Activated CD4-positive, alpha-beta memory T cell treated with anti-CD3 and anti-CD28 coated beads for 36 hours (primary cell): ENCODE measurements at regions not wholly inside any gene's neighbourhood (a gene's known extent, or its start where the extent isn't known, plus 50 kb on each side); places are given as distances from the start of the nearest gene placed in this dataset.

Source experiments
- CTCF ChIA-PET: fragments of 350-600 bp; sonication (Branson Sonifier 250); formaldehyde crosslinking; loops from one replicate; lab custom pipeline; 2021; ENCODE audit warnings: antibody characterized with exemption, inconsistent platforms; lab: Charles Lee
- POLR2A ChIA-PET: fragments of 350-600 bp; sonication (Branson Sonifier 250); formaldehyde crosslinking; loops from one replicate; lab custom pipeline; 2021; ENCODE audit warnings: antibody characterized with exemption; lab: Charles Lee
- DNase-seq: peaks from one replicate; pipeline ENCODE4 v3.0.0-alpha.2; 2020
- H3K27ac Mint-ChIP-seq: one replicate; pipeline ENCODE4 v1.8.0; 2021; ENCODE audit warnings: mixed read lengths
- H3K27me3 Mint-ChIP-seq: one replicate; pipeline ENCODE4 v1.8.0; 2021; ENCODE audit warnings: mixed read lengths
- H3K36me3 Mint-ChIP-seq: one replicate; pipeline ENCODE4 v1.8.0; 2021; ENCODE audit warnings: mixed read lengths
- H3K4me1 Mint-ChIP-seq: one replicate; pipeline ENCODE4 v1.8.0; 2021; ENCODE audit warnings: low read depth, mixed read lengths
- H3K4me3 Mint-ChIP-seq: one replicate; pipeline ENCODE4 v1.8.0; 2021; ENCODE audit warnings: mild to moderate bottlenecking, mixed read lengths
- H3K9me3 Mint-ChIP-seq: one replicate; pipeline ENCODE4 v1.8.0; 2021; ENCODE audit warnings: mixed read lengths
- intact Hi-C: fragments of 100-400 bp; cut with micrococcal nuclease; formaldehyde crosslinking; loops from one replicate; pipeline ENCODE4 v1.15.1; 2023

DNA sequence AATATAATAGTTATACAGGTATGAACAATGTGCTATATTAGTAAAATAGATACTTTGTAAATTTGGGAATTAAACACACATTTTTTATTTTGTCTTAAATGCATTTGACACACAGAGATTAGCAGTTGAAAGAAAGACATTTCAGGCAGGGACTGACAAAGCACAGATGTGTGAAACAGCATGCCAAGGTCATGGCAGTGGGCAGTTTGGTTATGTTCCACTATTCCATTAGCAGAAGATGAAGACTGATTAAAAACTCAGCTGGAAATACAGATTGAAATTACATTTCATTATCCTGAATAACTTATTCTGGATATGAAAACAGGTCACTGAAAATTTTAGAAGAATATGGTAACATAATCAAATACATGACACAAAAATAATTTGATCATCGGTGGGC is 669.8 kb upstream of the LRFN5 start:
- Mint-ChIP-seq H3K9me3 (peaks cover 2% of the 10 kb centered on the region), H3K36me3 (no peaks in the 10 kb centered on the region), H3K27me3 (no peaks in the 10 kb centered on the region), H3K4me3 (no peak overlapping the region), H3K4me1 (no peaks in the 10 kb centered on the region), H3K27ac (no peak overlapping the region)
- no peak for DNase-seq
- CTCF ChIA-PET, result no interaction called here
- POLR2A ChIA-PET, result no interaction called here
- intact Hi-C loops, result no loop called here

GRCh38 chr14:40920380-40920779 is 686.3 kb upstream of the LRFN5 start:
- ChIA-PET POLR2A (no interaction called here), CTCF (no interaction called here)
- Mint-ChIP-seq H3K27ac (no peak overlapping the region), H3K27me3 (no peaks in the 10 kb centered on the region), H3K4me3 (no peak overlapping the region), H3K4me1 (no peaks in the 10 kb centered on the region), H3K36me3 (no peaks in the 10 kb centered on the region), H3K9me3 (no peaks in the 10 kb centered on the region)
- intact Hi-C loops, result no loop called here
- no peak for DNase-seq

- ChIA-PET CTCF (no interaction called here), POLR2A (no interaction called here)
- intact Hi-C loops, result no loop called here
- H3K36me3 Mint-ChIP-seq, result no peaks in the 10 kb centered on the region
- no peak for DNase-seq
- no peak overlapping the region for H3K27ac Mint-ChIP-seq
- no peaks in the 10 kb centered on the region for H3K4me1 Mint-ChIP-seq
- H3K9me3 Mint-ChIP-seq, result no peaks in the 10 kb centered on the region
- no peak overlapping the region for H3K4me3 Mint-ChIP-seq
- no peaks in the 10 kb centered on the region for H3K27me3 Mint-ChIP-seq
Measured at GRCh38 chr14:40911141-40911540, 695.5 kb upstream of the LRFN5 start.

DNA sequence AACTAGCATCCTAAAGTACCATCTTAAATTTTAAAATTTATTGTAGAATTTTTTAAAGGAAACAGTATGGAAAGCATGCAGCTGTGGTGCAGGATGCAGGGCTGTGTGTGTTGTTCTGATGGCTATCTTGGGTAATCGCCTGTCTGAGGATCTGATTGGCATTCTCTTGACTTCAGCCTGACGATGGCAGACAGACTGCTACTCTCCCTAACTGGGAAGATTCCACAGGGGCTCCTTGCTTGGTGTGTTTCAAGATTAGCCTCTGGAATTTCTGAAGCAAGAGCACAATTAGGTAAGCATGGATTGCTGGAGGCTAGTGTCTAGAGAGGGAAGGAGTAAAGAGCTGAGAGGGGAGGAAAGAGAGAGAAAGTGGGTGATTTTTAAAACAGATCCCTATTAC is 696.8 kb upstream of the LRFN5 start:
- no peaks in the 10 kb centered on the region for H3K27me3 Mint-ChIP-seq
- H3K9me3 Mint-ChIP-seq, result no peaks in the 10 kb centered on the region
- POLR2A ChIA-PET, result no interaction called here
- DNase-seq, result no peak
- no peak overlapping the region for H3K27ac Mint-ChIP-seq
- H3K36me3 Mint-ChIP-seq, result no peaks in the 10 kb centered on the region
- intact Hi-C loops, result no loop called here
- H3K4me1 Mint-ChIP-seq, result no peaks in the 10 kb centered on the region
- CTCF ChIA-PET, result no interaction called here
- H3K4me3 Mint-ChIP-seq, result no peak overlapping the region

- Mint-ChIP-seq H3K36me3 (no peaks in the 10 kb centered on the region), H3K27ac (no peak overlapping the region), H3K4me1 (no peaks in the 10 kb centered on the region), H3K4me3 (no peak overlapping the region), H3K27me3 (no peaks in the 10 kb centered on the region), H3K9me3 (peaks cover 8% of the 10 kb centered on the region)
- ChIA-PET POLR2A (no interaction called here), CTCF (interaction anchor here (1.4 kb wide), 1 partner anchor 8 kb away, joined by 3 read pairs; no protein-coding TSS in a partner anchor)
- DNase-seq, result no peak
- intact Hi-C loops, result no loop called here
Measured at GRCh38 chr14:40903709-40904108, 703.0 kb upstream of the LRFN5 start.

GRCh38 chr14:40899435-40899834 is 707.2 kb upstream of the LRFN5 start:
- Mint-ChIP-seq H3K36me3 (no peaks in the 10 kb centered on the region), H3K4me1 (no peaks in the 10 kb centered on the region), H3K27me3 (no peaks in the 10 kb centered on the region), H3K9me3 (peaks cover 13% of the 10 kb centered on the region), H3K4me3 (no peak overlapping the region), H3K27ac (no peak overlapping the region)
- DNase-seq, result no peak
- ChIA-PET POLR2A (no interaction called here), CTCF (no interaction called here)
- intact Hi-C loops, result no loop called here

DNA sequence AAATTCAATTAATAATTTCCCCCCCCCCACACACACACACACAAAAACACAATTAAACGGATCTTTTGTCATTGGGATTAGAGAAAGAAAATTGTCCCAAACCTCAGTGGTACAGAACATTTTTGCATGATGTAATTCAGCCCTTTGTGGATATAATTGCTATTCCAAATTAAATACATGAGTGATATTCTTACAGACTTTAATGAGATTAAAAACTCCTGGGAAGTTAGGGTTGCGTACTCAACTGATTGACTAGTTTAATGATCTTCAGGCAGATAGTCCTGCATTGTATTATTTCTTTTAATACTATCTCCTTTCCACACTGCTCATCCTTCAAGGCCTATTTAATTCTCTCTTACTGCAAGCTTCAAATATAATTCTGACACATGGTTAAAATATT is 711.8 kb upstream of the LRFN5 start:
- Mint-ChIP-seq H3K27ac (no peak overlapping the region), H3K4me3 (no peak overlapping the region), H3K4me1 (no peaks in the 10 kb centered on the region), H3K9me3 (peaks cover 10% of the 10 kb centered on the region), H3K36me3 (no peaks in the 10 kb centered on the region), H3K27me3 (no peaks in the 10 kb centered on the region)
- ChIA-PET CTCF (no interaction called here), POLR2A (no interaction called here)
- intact Hi-C loops, result no loop called here
- DNase-seq, result no peak

DNA sequence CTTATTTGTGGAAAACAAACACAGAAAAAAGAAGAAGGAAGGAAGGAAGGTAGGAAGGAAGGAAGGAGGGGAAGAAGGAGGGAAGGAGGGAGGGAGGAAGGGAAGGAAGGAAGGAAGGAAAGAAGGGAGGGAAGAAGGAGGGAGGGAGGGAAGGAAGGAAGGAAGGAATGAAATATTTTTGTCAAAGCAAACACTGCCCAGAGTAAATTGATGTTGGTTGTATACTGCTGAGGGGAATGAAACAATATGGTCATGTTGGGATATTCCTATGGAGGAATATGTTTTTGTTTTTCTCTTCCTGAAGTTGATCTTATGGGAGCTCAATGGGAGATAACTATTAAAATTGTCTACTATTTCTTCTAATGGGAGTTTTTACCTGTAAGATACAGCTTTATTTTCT is 717.5 kb upstream of the LRFN5 start:
- Mint-ChIP-seq H3K9me3 (no peaks in the 10 kb centered on the region), H3K36me3 (no peaks in the 10 kb centered on the region), H3K4me3 (no peak overlapping the region), H3K27ac (no peak overlapping the region), H3K4me1 (no peaks in the 10 kb centered on the region), H3K27me3 (no peaks in the 10 kb centered on the region)
- POLR2A ChIA-PET, result no interaction called here
- intact Hi-C loops, result no loop called here
- DNase-seq, result no peak
- CTCF ChIA-PET, result no interaction called here

DNA sequence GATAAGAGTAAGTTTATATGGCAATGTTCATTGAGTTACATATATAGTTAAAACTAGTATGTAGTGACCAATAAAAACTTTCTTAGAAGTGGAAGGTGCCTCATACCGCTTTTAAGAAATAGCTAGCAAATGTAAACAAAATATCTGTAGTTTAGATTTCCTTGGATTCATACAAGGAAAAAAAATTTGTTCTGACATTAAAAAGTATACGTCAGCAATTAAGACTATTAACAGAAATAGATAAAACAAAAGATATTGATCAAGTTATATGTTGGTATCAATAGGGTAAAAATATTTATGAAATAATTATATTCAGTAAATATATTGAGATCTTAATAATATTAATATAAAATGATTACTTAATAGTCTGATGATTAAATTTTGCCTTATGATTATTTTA is 718.8 kb upstream of the LRFN5 start:
- Mint-ChIP-seq H3K4me3 (no peak overlapping the region), H3K36me3 (no peaks in the 10 kb centered on the region), H3K27me3 (no peaks in the 10 kb centered on the region), H3K9me3 (no peaks in the 10 kb centered on the region), H3K4me1 (no peaks in the 10 kb centered on the region), H3K27ac (no peak overlapping the region)
- intact Hi-C loops, result no loop called here
- DNase-seq, result no peak
- ChIA-PET CTCF (no interaction called here), POLR2A (no interaction called here)

- Mint-ChIP-seq H3K36me3 (no peaks in the 10 kb centered on the region), H3K27me3 (no peaks in the 10 kb centered on the region)
Measured at GRCh38 chr14:40870252-40870651, 736.4 kb upstream of the LRFN5 start.

DNA sequence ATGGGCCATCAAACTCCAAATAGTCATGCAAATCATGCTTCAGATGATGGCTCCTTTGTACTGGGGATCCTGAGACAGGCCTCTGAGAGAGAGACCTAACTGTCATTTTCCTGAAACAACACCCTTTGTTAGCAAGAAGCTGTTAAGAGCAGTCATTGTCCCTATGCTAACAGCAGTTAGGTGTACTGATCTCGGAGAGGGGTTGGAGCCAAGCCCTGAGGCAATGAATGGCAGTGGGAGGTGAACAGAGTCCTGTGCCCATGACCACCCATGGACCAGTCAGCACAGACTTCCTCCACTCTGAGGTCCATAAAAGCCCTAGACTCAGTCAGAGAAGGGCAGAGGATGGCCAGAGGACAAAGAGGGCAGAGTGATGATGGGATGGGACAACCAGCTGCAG is 747.6 kb upstream of the LRFN5 start:
- no peak overlapping the region for H3K27ac Mint-ChIP-seq
- H3K36me3 Mint-ChIP-seq, result no peaks in the 10 kb centered on the region
- H3K27me3 Mint-ChIP-seq, result no peaks in the 10 kb centered on the region
- no peaks in the 10 kb centered on the region for H3K4me1 Mint-ChIP-seq
- DNase-seq, result no peak
- intact Hi-C loops, result no loop called here
- CTCF ChIA-PET, result no interaction called here
- no peak overlapping the region for H3K4me3 Mint-ChIP-seq
- peaks cover 30% of the 10 kb centered on the region for H3K9me3 Mint-ChIP-seq
- POLR2A ChIA-PET, result no interaction called here

More at GRCh38 chr14:40870252-40870651, 736.4 kb upstream of the LRFN5 start:
- Mint-ChIP-seq H3K27ac (no peak overlapping the region), H3K4me1 (no peaks in the 10 kb centered on the region), H3K9me3 (no peaks in the 10 kb centered on the region), H3K4me3 (no peak overlapping the region)
- intact Hi-C loops, result no loop called here
- no peak for DNase-seq
- ChIA-PET CTCF (no interaction called here), POLR2A (no interaction called here)

DNA sequence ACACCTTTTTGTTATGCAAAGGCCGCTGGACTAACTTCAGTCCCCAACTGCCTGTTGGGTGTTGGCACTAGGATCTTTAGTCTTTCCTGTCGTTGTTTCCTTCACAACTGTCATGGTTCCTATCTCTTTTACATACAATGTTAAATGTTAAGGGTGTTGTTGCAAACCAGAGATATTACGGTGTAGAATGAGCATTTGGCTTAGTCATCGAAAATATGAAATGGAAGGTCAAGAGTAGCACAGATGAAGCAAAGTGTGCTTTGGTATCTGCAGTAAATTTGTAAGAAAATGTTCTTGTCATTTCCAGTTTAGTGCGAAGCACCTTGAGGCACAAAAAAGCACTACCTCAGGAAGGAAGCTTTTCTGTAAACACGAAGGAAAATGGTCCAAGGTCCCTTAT is 751.3 kb upstream of the LRFN5 start:
- POLR2A ChIA-PET, result no interaction called here
- DNase-seq, result no peak
- H3K27me3 Mint-ChIP-seq, result no peaks in the 10 kb centered on the region
- no peaks in the 10 kb centered on the region for H3K4me1 Mint-ChIP-seq
- H3K4me3 Mint-ChIP-seq, result no peak overlapping the region
- no peak overlapping the region for H3K27ac Mint-ChIP-seq
- intact Hi-C loops, result no loop called here
- CTCF ChIA-PET, result no interaction called here
- H3K9me3 Mint-ChIP-seq, result peaks cover 19% of the 10 kb centered on the region
- H3K36me3 Mint-ChIP-seq, result no peaks in the 10 kb centered on the region

- DNase-seq, result no peak
- Mint-ChIP-seq H3K4me1 (no peaks in the 10 kb centered on the region), H3K27me3 (no peaks in the 10 kb centered on the region), H3K27ac (no peak overlapping the region), H3K9me3 (no peaks in the 10 kb centered on the region), H3K4me3 (no peak overlapping the region), H3K36me3 (no peaks in the 10 kb centered on the region)
- intact Hi-C loops, result no loop called here
- ChIA-PET CTCF (no interaction called here), POLR2A (no interaction called here)
Measured at GRCh38 chr14:40850191-40850590, 756.5 kb upstream of the LRFN5 start.

DNA sequence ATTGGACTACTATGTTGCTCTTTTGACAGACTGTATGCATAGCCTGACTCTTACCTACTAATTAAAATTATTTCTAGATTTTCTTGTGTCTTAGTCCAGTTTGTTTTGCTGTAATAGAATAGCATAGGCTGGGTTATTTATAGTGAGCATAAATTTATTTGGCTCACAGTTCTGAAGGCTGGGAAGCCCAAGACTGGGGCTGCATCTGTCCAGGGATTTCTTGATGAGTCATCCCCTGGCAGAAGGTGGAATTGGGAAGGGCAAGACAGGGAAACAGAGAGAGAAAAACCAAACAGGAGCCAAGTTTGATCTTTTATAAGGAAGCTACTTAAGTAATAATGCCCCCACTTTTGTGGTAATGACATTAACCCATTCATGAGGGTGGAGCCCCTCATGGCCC is 759.2 kb upstream of the LRFN5 start:
- CTCF ChIA-PET, result no interaction called here
- H3K27ac Mint-ChIP-seq, result no peak overlapping the region
- H3K27me3 Mint-ChIP-seq, result no peaks in the 10 kb centered on the region
- H3K4me3 Mint-ChIP-seq, result no peak overlapping the region
- no peaks in the 10 kb centered on the region for H3K36me3 Mint-ChIP-seq
- no peak for DNase-seq
- no peaks in the 10 kb centered on the region for H3K4me1 Mint-ChIP-seq
- no peaks in the 10 kb centered on the region for H3K9me3 Mint-ChIP-seq
- POLR2A ChIA-PET, result no interaction called here
- intact Hi-C loops, result no loop called here
